Kasumi-1 (cell line): ENCODE measurements at regions not wholly inside any gene's neighbourhood (a gene's known extent, or its start where the extent isn't known, plus 50 kb on each side); places are given as distances from the start of the nearest gene placed in this dataset.

ENCODE experiments used
- DNase-seq, 2 experiments: peaks; one replicate each; lab custom pipeline; 2025; lab: John Stamatoyannopoulos, UW

DNA sequence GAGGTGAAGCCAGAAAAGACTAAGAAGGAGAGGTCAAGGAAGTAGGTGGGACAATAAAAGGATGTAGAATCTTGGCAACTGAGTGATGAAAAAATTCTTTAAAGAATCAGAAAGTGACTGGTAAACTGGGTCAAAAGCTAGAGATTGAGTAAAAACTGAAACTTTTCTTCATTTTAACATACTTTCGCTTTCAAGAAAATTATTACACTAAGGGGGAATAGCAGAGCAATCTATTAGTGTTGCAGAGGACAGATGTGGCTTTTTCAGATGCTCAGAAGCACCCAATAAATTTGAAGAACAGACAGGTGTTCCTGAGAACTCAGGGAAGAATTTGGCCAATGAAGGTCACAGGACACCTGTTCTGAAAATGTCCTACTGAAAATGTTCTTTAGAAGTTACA is 805.4 kb upstream of the ALCAM start:
- no peak for DNase-seq

DNA sequence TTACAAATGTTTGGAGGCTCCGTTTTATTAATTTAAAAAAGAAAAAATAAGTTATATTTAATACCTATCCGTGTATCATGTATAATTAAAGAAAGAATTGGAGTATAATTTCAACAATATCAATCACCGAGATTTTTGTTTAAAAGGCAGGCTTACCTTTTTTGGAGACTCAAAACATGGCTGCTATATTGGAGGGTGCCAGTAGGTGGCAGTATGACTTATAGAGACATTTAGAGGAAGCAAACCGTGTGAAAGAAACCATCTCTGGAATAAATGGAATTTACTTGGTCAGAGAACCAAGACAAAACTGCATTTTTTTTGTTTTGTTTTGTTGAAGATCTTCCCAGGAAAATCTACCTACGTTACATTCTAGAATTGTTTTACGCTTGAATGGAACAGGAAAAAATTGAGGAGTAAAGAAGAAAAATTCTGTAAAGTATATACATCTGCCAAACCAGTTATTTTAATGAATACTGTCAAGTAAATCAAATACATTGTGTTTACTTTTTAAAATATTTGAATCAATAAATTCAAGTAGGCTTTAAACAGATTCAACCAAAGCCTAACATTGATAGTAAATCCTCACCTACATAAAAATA is 802.6 kb upstream of the ALCAM start:
- peak; percentile 20 to 39 for DNase-seq

DNA sequence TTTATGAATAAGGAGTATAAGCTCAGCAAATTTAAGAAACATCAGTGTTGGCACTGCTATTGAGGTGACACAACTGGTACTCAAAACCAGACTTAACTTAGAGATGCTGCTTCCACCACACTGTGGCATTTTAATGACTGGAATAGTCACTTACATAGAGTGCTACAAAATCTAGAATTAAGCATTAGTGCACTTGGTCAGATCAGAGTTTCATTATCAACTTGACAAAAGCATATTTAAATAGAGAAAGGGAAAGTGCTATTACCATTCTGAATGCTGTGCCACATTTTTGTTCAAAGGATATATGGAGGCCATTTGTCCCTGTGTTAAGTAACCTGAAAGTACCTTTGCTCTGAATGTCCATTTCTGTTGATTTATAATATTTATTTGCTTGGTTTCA is 800.7 kb upstream of the ALCAM start:
- no peak for DNase-seq

DNA sequence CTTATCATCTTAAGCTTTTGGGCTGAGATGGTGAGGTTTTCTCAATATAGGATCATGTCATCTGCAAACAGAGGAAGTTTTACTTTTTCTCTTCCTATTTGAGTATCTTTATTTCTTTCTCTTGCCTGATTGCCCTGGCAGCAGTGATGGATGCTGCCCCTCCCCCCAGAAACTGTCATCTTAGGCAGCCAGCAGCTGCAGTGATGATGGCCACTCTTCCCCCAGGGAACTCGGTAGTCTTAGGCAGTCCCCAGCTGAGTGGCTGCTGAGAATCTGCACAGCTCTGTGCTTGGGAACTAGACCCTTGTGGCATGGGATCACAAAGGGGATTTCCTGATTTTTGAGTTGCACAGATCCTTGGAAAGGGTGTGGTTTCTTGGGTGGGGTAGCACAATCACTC is 791.1 kb upstream of the ALCAM start:
- no peak for DNase-seq

DNA sequence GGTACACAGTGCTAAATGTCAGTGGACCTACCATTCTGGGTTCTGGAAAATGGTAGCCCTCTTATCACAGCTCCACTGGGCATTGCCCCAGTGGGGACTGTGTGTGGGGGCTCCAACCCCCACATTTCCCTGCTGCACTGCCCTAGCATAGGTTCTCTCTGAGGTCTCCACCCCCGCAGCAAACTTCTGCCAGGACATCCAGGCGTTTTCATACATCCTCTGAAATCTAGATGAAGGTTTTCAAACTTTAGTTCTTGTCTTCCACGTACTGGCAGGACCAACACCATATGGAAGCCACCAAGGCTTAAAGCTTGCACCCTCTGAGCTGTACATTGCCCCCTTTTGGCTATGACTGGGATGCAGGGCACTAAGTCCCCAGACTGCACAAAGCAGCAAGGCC is 788.2 kb upstream of the ALCAM start:
- DNase-seq: no peak

DNA sequence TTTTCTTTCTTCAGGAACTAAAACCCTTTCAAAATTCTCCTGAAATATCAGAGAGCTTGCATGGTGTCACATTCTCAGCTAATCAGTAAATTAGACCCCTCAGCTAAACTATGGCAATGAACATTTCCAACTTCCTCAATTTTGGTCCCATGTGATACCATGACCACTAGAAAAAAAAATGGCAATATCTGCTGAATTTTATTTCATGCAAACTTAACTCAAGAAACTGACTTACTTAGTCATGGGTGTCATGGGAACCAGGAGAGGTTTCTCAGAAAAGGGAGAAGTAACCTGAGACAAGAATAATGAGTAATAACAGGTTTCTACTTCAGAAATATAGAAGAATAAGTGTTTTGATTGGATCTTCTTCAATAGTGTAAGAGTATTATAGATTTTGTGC is 784.6 kb upstream of the ALCAM start:
- DNase-seq: peak; percentile 7 to 22

DNA sequence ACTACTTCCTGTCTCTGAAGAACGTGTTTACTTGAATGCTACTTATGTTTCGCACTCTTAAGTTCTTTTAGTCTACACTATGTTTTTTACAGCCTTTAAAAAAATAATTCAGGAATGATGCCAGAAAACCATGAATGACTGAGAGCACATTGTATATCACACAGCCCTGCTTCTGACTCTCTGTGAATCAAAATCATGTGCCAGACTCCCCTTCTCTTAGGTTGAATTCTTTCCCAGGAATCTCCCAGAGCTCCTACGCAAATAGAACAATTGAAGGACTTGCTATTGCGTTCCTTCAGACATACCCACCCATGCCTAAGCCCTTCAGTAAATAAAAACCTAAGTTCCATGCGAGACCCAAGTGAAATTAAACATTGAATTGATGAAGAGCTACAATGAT is 782.0 kb upstream of the ALCAM start:
- no peak for DNase-seq

DNA sequence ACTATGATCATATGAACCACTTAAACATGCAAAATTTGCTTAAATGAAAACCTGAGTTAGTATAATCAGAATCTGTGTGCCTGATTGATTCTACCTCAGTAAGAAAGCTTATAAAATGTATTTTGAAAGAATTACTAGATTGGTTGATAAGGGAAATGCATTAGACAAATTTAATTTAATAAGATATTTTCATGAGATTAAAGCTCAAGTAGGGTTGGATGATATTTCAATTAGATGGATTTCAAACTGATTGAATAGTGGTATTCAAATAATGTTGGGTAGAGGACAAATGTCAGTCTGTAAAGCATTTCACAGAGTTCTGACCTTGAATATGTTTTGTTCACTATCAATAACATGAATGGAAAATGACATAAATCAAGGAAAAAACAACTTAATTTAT is 780.4 kb upstream of the ALCAM start:
- no peak for DNase-seq

DNA sequence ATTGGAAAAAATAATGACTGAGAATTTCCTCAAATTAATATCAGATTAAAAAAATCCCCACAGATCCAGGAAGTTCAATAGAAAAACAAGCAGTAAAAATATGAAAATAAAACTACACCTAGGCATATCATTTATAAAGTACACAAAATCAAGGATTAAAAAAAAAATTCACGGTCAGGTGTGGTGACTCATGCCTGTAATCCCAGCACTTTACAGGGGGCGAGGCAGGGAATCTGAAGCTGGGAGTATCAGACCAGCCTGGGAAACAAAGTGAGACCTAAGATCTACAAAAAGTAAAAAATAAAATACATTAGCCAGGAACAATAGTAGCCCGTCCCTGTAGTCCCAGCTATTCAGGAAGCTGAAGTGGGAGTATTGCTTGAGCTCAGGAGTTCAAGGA is 778.3 kb upstream of the ALCAM start:
- DNase-seq: no peak

DNA sequence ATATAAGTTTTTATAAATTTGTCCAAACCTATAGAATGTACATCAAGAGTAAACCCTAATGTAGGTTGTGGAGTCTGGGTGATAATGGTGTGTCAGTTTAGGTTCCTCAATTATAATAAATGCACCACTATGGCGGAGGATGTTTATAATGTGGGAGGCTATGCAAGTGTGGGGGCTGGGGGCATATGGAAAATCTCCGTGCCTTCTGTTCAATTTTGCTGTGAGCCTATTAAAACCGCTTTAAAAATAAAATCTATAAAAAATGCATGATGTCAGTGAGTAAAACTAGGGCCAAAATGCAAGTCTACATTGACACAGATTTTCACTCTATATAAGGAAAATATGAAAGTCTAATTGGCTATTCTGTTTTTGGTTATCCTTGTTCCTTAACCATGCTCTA is 774.9 kb upstream of the ALCAM start:
- no peak for DNase-seq

DNA sequence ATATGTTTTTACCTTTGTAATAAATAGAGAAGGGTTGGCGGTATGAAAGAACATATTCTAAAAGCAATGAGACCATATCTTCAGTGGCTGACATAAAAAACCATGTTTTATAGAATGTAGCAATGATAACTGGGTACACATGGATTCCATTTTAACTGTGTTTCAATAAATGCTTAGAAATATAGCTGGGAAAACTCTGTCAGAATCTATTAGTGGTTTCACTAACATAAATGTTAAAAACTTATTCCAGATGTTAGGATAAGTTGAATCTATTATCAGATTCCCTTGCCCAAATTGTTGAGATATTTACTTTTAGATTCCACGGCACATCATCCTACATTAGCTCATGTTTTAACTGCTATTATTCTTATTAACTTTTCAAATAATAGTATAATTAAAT is 772.2 kb upstream of the ALCAM start:
- DNase-seq: no peak

DNA sequence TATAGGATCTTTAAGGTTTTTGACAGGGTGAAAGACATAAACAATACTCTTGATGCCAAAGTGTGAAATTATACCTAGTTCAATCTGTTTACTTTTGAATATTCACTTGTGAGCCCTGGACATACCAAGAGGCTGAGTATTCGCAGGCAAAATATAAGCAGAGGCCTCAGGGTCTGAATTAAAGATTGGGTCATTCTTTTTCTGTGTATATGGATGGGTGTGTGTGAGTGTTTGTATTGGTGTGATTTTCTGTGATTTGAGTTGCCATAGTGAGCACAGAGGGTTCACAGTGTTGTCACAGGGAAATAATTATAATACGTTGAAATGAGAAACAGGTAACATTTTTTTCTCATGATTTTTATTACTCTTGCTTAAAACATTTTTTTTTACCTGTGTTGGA is 770.7 kb upstream of the ALCAM start:
- DNase-seq: no peak

DNA sequence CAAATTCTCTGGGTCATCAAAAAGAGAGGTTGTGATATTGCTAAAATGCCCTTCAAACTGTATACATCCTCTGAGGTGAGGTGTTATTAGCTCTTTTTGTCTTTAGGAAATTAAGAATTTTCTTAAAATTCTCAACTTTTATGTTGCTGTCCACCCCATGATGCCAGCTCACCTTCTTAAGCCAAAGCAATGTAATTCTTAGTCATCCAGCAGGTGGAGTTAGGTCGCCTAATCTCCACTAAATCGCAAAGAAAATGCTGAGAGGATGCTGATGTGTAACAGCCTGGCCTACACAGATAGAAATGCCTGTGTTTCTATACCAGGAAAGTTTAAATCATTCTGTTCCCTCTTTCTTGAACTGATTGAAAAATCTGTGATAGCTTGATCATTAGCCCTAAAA is 770.2 kb upstream of the ALCAM start:
- peak; percentile 28 to 65 for DNase-seq

DNA sequence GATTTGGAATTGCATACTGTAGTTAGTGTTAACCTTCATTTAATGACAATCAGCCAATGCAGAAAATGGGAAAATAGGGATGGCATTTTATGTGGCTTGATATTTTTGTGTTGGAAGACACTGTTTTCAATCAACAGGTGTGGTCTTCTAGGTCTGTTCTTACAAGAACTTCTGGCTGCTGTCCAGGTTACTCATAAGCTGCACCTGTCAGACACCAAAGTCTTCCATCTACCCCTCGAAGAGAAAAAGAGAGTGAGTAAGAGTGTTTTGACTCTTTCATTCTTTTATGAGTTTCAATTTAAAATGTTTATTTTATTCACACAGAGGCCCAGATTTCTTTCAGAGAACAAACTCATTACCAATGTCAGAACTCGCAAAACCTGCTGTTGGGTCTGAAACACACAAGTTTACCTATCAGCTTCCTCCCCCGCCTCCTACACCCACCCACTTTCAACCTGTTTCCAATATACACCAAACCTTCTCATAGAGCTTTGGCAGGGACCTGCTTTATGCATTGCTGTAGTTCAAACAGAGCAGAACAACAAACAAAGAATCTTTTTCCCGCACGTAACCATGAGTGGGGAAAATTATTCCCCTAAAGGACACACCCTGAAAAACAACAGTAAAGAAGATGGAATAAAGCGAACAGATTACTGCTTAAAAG is 767.7 kb upstream of the ALCAM start:
- no peak for DNase-seq

DNA sequence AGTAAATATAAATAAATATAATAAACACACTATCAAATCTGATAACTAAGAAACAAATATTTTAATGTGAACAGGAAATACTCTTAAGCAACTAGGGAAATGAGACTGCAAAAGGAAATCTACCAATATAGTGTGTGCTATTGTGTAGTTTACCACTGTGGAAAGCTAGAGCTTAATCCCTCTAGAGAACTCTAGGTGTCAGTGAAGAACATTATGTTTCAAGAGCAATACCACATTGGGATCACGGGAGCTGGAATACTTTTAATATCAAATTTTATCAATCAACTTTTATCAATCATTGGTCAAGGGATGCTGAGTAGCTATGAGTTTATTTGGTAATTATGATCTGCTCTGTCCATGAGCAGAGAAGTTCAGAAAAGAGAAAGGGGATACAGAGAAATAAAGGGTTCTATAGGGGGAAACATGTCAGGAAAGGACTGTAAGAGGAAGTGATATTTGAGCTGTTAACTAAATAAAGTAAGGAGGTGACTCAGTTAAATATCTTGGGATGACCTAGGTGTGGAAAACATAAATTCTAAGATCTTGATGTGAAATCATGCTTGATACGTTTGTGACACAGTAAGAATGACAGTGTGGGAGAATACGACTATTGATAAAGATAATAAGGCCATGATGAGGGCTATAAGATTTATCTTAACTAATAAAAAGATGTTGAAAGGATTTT is 762.2 kb upstream of the ALCAM start:
- DNase-seq: peak; percentile 50 to 53

DNA sequence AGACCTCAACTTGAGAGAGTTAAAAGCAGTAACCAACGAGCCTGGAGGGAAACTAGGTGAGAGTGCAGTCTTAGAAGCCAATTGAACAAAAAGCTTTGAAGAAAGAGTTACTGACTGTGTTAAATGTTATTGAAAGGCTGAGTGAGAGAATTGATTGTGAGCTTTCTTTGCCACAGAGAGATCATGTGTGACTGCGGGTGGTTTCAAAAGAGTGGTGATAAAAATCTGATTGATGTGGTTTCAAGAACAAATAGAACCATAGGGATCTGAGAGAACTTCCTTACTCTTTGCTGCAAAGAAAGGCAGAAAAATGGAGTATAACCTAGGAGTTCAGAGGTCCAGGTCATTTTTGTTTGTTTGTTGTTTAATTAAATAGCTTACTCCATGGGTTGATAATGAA is 759.9 kb upstream of the ALCAM start:
- no peak for DNase-seq

DNA sequence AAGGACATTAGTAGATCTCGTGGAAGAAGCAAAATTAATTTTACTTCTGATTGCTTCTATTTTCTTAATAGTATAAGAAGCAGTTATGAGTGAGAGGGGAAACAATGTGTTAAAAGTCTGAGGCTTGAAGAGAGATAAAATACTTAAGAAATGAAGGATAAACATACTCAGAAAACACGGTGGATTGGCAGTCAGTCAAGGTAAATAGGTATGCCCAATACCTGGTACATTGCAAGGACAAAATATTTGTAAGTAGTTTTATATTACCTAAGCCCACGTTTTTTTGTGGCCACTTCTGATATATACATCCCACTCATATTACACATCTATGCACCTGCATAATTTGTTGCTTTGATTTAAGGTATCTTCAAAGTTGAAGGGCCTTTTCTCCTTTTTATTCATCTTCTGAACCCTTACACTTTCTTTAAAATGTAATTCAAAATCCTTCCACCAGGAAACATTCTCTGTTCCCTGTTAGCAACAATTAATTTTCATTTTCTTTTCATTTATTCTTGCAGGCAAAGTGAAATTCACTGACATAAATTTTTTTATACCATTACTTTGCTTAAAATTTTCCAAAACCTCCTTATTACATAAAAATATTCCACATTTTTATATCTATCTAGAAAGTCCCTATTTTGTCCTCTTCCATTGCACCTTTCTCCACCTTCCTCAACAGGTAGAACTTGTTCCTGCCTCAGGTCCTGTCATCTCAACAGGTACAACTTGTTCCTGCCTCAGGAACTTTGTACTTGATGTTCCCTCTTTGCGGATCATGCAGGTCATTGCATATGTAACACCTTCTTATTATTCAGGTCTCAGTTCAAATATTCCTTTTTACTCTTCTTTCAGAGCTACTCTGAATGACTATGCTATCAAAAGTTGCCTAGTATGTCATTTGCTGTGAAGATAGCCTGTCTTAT is 755.7 kb upstream of the ALCAM start:
- DNase-seq: no peak

DNA sequence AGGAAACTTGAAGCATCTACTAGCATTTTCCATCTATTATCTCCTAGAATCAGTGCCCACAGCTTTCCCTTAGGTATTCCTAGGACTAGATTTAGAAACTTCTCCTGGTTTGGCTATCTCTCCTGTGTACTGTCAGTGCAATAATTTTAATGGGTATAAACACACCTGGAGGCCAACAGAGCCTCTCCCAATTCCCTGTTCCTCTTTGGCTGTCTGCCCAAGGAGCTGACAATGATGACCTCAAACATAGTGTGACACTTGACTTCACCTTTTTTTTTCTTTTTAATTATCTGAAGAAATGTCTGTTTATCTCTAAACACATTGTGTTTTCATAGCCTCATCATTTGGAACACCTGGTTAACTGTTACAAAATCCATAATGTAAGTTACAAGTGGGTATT is 754.5 kb upstream of the ALCAM start:
- DNase-seq: no peak

DNA sequence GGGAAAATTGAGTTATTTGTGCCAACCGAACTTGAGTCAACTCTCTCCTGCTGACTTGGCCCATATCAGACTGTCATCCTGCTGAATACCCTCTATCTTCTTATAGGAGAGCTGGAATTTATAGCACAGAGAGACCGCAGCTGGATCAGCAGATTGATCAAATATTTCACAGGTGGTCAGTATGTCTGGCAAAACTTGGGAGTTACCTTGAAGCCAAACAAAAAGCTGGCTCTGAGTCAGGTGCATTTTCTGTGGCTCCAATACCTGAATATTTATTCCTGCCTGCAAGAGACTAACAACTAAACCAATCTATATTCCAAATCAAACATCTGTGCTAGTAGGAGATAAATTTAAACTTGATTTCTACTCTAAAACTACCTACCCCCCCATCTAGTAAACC is 752.1 kb upstream of the ALCAM start:
- DNase-seq: no peak

DNA sequence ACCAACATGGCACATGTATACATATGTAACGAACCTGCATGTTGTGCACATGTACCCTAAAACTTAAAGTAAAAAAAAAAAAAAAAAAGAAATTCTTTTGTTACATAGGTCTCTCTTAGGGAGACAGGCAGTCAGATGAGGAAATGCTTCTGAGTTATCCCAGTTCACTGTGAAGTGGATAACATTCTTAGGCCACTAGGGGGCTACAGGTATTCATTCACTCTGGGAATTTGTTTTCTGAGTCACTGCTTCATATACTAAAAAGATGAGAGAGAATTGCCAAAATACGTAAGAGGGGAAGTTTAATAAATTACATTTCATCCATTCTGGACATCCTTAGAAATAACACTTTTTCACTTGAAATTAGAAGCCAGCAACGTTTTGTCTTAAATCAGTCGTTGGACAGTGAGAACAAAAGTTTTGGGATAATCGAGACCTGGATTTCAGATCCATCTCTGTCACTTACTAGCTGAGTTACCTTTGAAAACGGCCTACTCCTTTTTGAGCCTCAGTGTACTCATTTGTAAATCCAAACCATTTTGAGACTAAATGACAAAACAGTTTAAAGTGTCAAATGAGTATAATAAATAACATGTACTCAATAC is 738.4 kb upstream of the ALCAM start:
- peak; percentile 43 to 44 for DNase-seq

DNA sequence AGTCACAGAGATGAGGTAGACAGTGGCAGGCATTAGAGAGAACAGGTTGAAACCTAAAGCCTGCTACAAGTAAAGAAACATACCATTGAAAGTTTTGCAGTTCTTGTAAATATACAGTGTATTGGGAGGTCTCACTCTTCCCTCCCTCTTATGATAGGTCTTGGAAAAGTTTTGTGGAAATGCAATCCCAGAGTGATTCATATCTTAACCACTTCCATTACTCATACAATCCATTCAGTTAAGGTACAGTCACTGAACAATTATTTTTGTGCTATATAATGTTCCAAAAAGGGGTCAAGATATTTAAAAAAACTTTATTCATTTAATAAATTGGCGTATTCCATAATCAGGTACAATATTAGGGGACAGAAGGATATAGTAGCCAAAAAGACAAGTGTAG is 737.7 kb upstream of the ALCAM start:
- DNase-seq: no peak

DNA sequence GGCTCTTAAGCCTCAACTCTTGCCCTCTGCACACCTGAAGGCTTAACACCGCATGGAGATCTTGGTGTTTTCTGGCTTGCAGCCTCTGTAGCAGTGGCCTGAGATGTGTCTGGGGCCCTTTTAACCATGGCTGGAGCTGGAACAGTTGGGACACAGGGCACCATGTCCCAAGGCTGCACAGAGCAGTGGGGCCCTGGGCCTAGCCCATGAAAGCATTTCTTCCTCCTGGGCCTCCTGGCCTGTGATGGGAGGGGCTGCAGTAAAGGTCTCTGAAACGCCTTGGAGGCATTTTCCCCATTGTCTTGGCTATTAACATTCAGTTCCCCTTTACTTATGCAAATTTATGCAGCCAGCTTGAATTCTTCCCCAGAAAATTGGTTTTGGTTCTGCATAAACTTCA is 735.5 kb upstream of the ALCAM start:
- no peak for DNase-seq
